Endodermal cell (in vitro differentiated cells): ENCODE measurements at regions not wholly inside any gene's neighbourhood (a gene's known extent, or its start where the extent isn't known, plus 50 kb on each side); places are given as distances from the start of the nearest gene placed in this dataset.

Experiments
- DNase-seq: peaks from one replicate; pipeline ENCODE4 v3.0.0-alpha.2; 2017
- H3K27ac ChIP-seq: 2 replicates; pipeline ENCODE4 v1.5.1; 2013; ENCODE audit warnings: mild to moderate bottlenecking, low read depth, low read length, moderate library complexity
- H3K27me3 ChIP-seq: 2 replicates; pipeline ENCODE4 v1.6.1; 2013; ENCODE audit warnings: mild to moderate bottlenecking, low read length, moderate library complexity; ENCODE audit not compliant: insufficient read depth, control insufficient read depth, poor library complexity, severe bottlenecking
- H3K36me3 ChIP-seq: 2 replicates; pipeline ENCODE4 v1.7.0; 2013; ENCODE audit warnings: mild to moderate bottlenecking, low read length, moderate library complexity; ENCODE audit not compliant: control insufficient read depth, insufficient read depth
- H3K4me1 ChIP-seq: one replicate; pipeline ENCODE4 v1.7.0; 2013; ENCODE audit warnings: low read length; ENCODE audit not compliant: control insufficient read depth, insufficient read depth
- H3K4me3 ChIP-seq: 2 replicates; pipeline ENCODE4 v1.5.1; 2013; ENCODE audit warnings: mild to moderate bottlenecking, low read length, moderate library complexity
- H3K9ac ChIP-seq: 2 replicates; pipeline ENCODE4 v1.6.1; 2013; ENCODE audit warnings: mild to moderate bottlenecking, low read length, moderate library complexity; ENCODE audit not compliant: poor library complexity, severe bottlenecking; ENCODE audit errors: extremely low read depth
- H3K9me3 ChIP-seq: 2 replicates; pipeline ENCODE4 v1.6.1; 2013; ENCODE audit warnings: mild to moderate bottlenecking, low read length, moderate library complexity; ENCODE audit not compliant: control insufficient read depth
- H3K27ac Mint-ChIP-seq: 2 replicates; pipeline ENCODE4 v1.8.0; 2020; ENCODE audit warnings: mixed read lengths
- H3K27me3 Mint-ChIP-seq: 2 replicates; pipeline ENCODE4 v1.8.0; 2021; ENCODE audit warnings: mild to moderate bottlenecking, mixed read lengths; ENCODE audit not compliant: insufficient read depth
- H3K36me3 Mint-ChIP-seq: 2 replicates; pipeline ENCODE4 v1.8.0; 2020; ENCODE audit warnings: low read depth, mixed read lengths
- H3K4me1 Mint-ChIP-seq: 2 replicates; pipeline ENCODE4 v1.8.0; 2020; ENCODE audit warnings: mixed read lengths
- H3K4me3 Mint-ChIP-seq: 2 replicates; pipeline ENCODE4 v1.8.0; 2020; ENCODE audit warnings: mild to moderate bottlenecking, moderate library complexity, mixed read lengths
- H3K9me3 Mint-ChIP-seq: 2 replicates; pipeline ENCODE4 v1.8.0; 2020; ENCODE audit warnings: mild to moderate bottlenecking, mixed read lengths
- CTCF ChIP-seq: fragments of 200-600 bp; sonication (generic); conservative IDR thresholded peaks from 2 replicates; pipeline ENCODE4 v1.5.0; 2021; ENCODE audit warnings: antibody characterized with exemption, mild to moderate bottlenecking
- WGBS, 2 experiments: methylation state at CpG; one replicate each; pipeline versions ENCODE4 v1.1.5 to v1.1.7; 2013; ENCODE audit warnings: missing lambda C conversion rate in 2 of 2, mixed read lengths in 1 of 2; ENCODE audit not compliant: insufficient coverage in 1 of 2, insufficient read length in 1 of 2; 5-methylcytosine and 5-hydroxymethylcytosine counted together

- Mint-ChIP-seq H3K27me3 (no peaks in the 10 kb centered on the region), H3K36me3 (no peaks in the 10 kb centered on the region), H3K4me1 (peaks cover 24% of the 10 kb centered on the region), H3K4me3 (no peak overlapping the region), H3K9me3 (no peaks in the 10 kb centered on the region), H3K27ac (no peak overlapping the region)
- peak; percentile 32 for DNase-seq
- TF ChIP-seq CTCF: no peak
- Histone ChIP-seq H3K27me3 (no peaks in the 10 kb centered on the region), H3K9ac (no peak overlapping the region), H3K27ac (peak overlapping the region; percentile 60), H3K9me3 (no peaks in the 10 kb centered on the region), H3K4me1 (peaks cover 4% of the 10 kb centered on the region), H3K4me3 (no peak overlapping the region), H3K36me3 (no peaks in the 10 kb centered on the region)
- 95 to 97% methylated on average over 11 to 20 of the region's 20 CpGs for WGBS, 2 experiments
Measured at GRCh38 chr3:193771011-193771652, 178.1 kb downstream of the OPA1 start.

GRCh38 chr3:193771653-193772421, 178.8 kb downstream of the OPA1 start:
- no peak for TF ChIP-seq CTCF
- Mint-ChIP-seq H3K4me1 (peaks cover 31% of the 10 kb centered on the region), H3K9me3 (no peaks in the 10 kb centered on the region), H3K27me3 (no peaks in the 10 kb centered on the region), H3K36me3 (no peaks in the 10 kb centered on the region), H3K27ac (no peak overlapping the region), H3K4me3 (no peak overlapping the region)
- Histone ChIP-seq H3K4me1 (peaks cover 4% of the 10 kb centered on the region), H3K36me3 (no peaks in the 10 kb centered on the region), H3K4me3 (no peak overlapping the region), H3K9me3 (no peaks in the 10 kb centered on the region), H3K9ac (no peak overlapping the region), H3K27me3 (no peaks in the 10 kb centered on the region), H3K27ac (peak overlapping the region; percentile 60)
- DNase-seq: peak; percentile 18
- 74 to 87% methylated on average over 11 to 16 of the region's 18 CpGs for WGBS, 2 experiments

GRCh38 chr3:193772422-193772763, 179.4 kb downstream of the OPA1 start:
- Mint-ChIP-seq H3K27ac (no peak overlapping the region), H3K4me3 (no peak overlapping the region), H3K27me3 (no peaks in the 10 kb centered on the region), H3K9me3 (no peaks in the 10 kb centered on the region), H3K4me1 (peaks cover 31% of the 10 kb centered on the region), H3K36me3 (no peaks in the 10 kb centered on the region)
- Histone ChIP-seq H3K4me1 (peaks cover 6% of the 10 kb centered on the region), H3K27ac (no peak overlapping the region), H3K27me3 (no peaks in the 10 kb centered on the region), H3K4me3 (no peak overlapping the region), H3K9ac (no peak overlapping the region), H3K9me3 (no peaks in the 10 kb centered on the region), H3K36me3 (no peaks in the 10 kb centered on the region)
- 53 to 85% methylated on average over 5 to 9 of the region's 9 CpGs for WGBS, 2 experiments
- TF ChIP-seq CTCF: no peak
- peak; percentile 26 for DNase-seq
